Lower lobe of right lung (tissue), 2 donors: ENCODE measurements at regions not wholly inside any gene's neighbourhood (a gene's known extent, or its start where the extent isn't known, plus 50 kb on each side); places are given as distances from the start of the nearest gene placed in this dataset.

Experiments used
- ATAC-seq, 2 donors: fragments of 200-7000 bp; cut with Tn5 transposase; one replicate each; pipeline ENCODE4 v1.9.1; 2020 to 2022; ENCODE audit warnings: mild to moderate bottlenecking in 2 of 2, moderate library complexity in 2 of 2
- DNase-seq: peaks from one replicate; pipeline ENCODE4 v3.0.0-alpha.2; 2020
- H3K27ac ChIP-seq: fragments of 200-600 bp; one replicate; pipeline ENCODE4 v1.8.0; 2022
- H3K27me3 ChIP-seq: fragments of 200-600 bp; one replicate; pipeline ENCODE4 v1.8.0; 2022; ENCODE audit warnings: low read depth
- H3K36me3 ChIP-seq: fragments of 200-600 bp; one replicate; pipeline ENCODE4 v1.8.0; 2022; ENCODE audit warnings: mild to moderate bottlenecking
- H3K4me1 ChIP-seq: fragments of 200-600 bp; one replicate; pipeline ENCODE4 v1.8.0; 2022
- H3K4me3 ChIP-seq: fragments of 200-600 bp; one replicate; pipeline ENCODE4 v1.8.0; 2022; ENCODE audit warnings: mild to moderate bottlenecking
- H3K9me3 ChIP-seq: fragments of 200-600 bp; one replicate; pipeline ENCODE4 v1.8.0; 2022
- intact Hi-C: fragments of 100-400 bp; cut with DNase I; formaldehyde crosslinking; loops from one replicate; pipeline ENCODE4 v1.11.0; 2022
- TF ChIP-seq, protein P1 (sequence below): fragments of 200-600 bp; IDR thresholded peaks from one replicate; pipeline ENCODE4 v1.8.0; 2022; ENCODE audit warnings: antibody characterized with exemption, mild to moderate bottlenecking
- donor health status: DM: no; HTN: yes; CAD: no; lungs with severe emphysema.

DNA sequence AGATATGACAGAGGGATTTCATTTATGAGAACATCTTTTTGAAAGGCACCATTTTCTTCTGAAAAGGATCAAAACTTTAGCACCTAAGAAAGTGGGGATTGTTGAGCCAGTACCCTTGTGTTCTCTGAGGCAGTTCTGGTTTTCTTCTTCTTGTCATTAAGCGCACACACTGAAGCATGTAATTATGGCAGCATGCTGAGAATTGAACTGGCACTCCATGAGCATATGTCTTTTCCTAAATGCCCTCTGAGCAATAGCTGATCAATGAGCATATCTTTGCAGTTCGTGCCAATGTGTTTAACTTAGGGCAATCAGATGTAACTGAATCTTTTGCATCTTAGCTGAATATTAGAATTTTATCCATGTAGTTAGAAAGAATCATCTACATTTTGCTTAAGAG lies 53.9 kb upstream of the VGLL3 start:
- no peaks in the 10 kb centered on the region for H3K27me3 ChIP-seq
- intact Hi-C loops = no loop called here
- no peak overlapping the region for H3K4me3 ChIP-seq
- ATAC-seq = no peak
- no peak for DNase-seq
- H3K9me3 ChIP-seq = no peaks in the 10 kb centered on the region
- H3K4me1 ChIP-seq = no peaks in the 10 kb centered on the region
- H3K27ac ChIP-seq = no peak overlapping the region
- no peaks in the 10 kb centered on the region for H3K36me3 ChIP-seq
- TF ChIP-seq, protein P1, sequence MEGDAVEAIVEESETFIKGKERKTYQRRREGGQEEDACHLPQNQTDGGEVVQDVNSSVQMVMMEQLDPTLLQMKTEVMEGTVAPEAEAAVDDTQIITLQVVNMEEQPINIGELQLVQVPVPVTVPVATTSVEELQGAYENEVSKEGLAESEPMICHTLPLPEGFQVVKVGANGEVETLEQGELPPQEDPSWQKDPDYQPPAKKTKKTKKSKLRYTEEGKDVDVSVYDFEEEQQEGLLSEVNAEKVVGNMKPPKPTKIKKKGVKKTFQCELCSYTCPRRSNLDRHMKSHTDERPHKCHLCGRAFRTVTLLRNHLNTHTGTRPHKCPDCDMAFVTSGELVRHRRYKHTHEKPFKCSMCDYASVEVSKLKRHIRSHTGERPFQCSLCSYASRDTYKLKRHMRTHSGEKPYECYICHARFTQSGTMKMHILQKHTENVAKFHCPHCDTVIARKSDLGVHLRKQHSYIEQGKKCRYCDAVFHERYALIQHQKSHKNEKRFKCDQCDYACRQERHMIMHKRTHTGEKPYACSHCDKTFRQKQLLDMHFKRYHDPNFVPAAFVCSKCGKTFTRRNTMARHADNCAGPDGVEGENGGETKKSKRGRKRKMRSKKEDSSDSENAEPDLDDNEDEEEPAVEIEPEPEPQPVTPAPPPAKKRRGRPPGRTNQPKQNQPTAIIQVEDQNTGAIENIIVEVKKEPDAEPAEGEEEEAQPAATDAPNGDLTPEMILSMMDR = no peak

DNA sequence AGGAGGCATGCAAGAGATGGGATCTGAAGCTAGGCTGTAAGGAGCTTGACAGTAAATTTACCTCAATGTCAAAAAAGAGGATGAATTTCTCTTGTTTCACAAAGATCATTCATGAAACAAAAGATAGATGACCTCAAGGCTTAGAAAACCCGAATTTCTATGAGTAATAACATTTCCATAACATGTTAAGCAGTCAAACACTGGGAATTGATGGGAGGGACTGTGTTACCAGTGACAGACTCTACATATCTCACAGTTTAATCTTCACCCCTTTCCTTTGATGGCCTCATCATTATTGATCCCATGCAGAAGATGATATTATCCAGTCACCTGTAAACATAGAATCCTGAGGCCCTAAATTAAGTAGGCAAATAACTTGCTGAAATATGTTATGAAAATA lies 53.5 kb upstream of the VGLL3 start:
- TF ChIP-seq, protein P1 = no peak
- ATAC-seq = no peak

DNA sequence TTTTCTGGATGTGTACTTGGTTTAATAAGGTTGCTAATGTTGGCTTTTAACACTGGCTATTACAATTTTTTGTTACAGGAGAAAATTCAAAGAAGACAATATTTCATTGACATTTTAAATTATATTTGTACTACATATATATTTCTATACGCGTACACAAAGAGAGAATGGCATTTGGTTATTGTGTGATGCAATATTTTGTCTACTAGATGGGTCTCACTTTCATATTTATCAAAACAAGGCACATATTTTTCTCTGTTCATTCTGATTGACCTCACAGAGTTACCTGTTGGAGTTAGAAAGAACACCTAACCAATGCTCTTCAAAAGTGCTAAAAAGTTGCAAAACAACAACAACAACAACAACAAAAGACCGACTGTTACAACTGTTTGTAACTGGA lies 50.2 kb upstream of the VGLL3 start:
- intact Hi-C loops = no loop called here
- Histone ChIP-seq H3K36me3 (no peaks in the 10 kb centered on the region), H3K27me3 (no peaks in the 10 kb centered on the region), H3K4me3 (no peak overlapping the region), H3K9me3 (no peaks in the 10 kb centered on the region), H3K4me1 (no peaks in the 10 kb centered on the region), H3K27ac (no peak overlapping the region)
- TF ChIP-seq, protein P1 = no peak
- no peak for DNase-seq
- no peak for ATAC-seq

More for the DNA sequence above, 53.5 kb upstream of the VGLL3 start:
- no peak for DNase-seq
- Histone ChIP-seq H3K9me3 (no peaks in the 10 kb centered on the region), H3K36me3 (no peaks in the 10 kb centered on the region), H3K4me1 (no peaks in the 10 kb centered on the region), H3K27me3 (no peaks in the 10 kb centered on the region), H3K27ac (no peak overlapping the region), H3K4me3 (no peak overlapping the region)
- intact Hi-C loops = no loop called here
